HepG2 (cell line): ENCODE measurements at regions not wholly inside any gene's neighbourhood (a gene's known extent, or its start where the extent isn't known, plus 50 kb on each side); places are given as distances from the start of the nearest gene placed in this dataset.

Experiments used
- ATAC-seq: fragments of 200-7000 bp; cut with Tn5 transposase; 3 replicates; pipeline ENCODE4 v1.9.1; 2020; ENCODE audit warnings: mild to moderate bottlenecking, moderate library complexity
- BruUV-seq: library from RNA; stranded (reverse); fragments of 400-500 nt; replicated peaks from 2 replicates; lab custom pipeline; 2021; lab: Mats Ljungman, UMichigan
- CTCF ChIA-PET: fragments of 300-600 bp; formaldehyde crosslinking; extraction: SDS; loops from one replicate; lab custom pipeline; 2021; ENCODE audit warnings: low total read pairs, inconsistent platforms, low intra/inter-chr PET ratio; lab: Yijun Ruan, JAX
- POLR2A ChIA-PET: fragments of 350-600 bp; sonication (Branson Sonifier 250); formaldehyde crosslinking; loops from one replicate; lab custom pipeline; 2020; ENCODE audit warnings: antibody characterized with exemption, inconsistent platforms; lab: Yijun Ruan, JAX
- DNase-seq: peaks from one replicate; pipeline ENCODE4 v3.0.0-alpha.2; 2015; ENCODE audit warnings: low spot score
- FAIRE-seq: peaks from 3 replicates; lab custom pipeline; 2011; peaks lifted over from hg19 to GRCh38; lab: Jason Lieb, UNC
- H2AFZ ChIP-seq: one replicate; pipeline ENCODE4 v1.6.1; 2011; ENCODE audit warnings: low read length, inconsistent platforms
- H3K27ac ChIP-seq: fragments of 300-600 bp; 3 replicates; pipeline ENCODE4 v1.8.0; 2011; ENCODE audit warnings: mixed run types, mild to moderate bottlenecking, mixed read lengths, low read length, inconsistent platforms; ENCODE audit not compliant: insufficient read depth; ENCODE audit errors: extremely low read length
- H3K27me3 ChIP-seq, 2 experiments: fragments of 200-600 bp in 1 of 2; 2 replicates in 1 of 2; 3 replicates in 1 of 2; pipeline versions ENCODE4 v1.6.0 to v1.8.0; 2011; ENCODE audit warnings: low read length in 2 of 2, mild to moderate bottlenecking in 2 of 2, moderate library complexity in 2 of 2, inconsistent platforms in 1 of 2; ENCODE audit not compliant: insufficient read depth in 2 of 2, control insufficient read depth in 1 of 2
- H3K36me3 ChIP-seq, 2 experiments: fragments of 200-600 bp in 1 of 2; replicated peaks in 1 of 2; 2 replicates in 1 of 2; 3 replicates in 1 of 2; pipeline versions ENCODE4 v1.5.1 to v1.8.0; 2011; ENCODE audit warnings: low read length in 2 of 2, inconsistent platforms in 1 of 2; ENCODE audit not compliant: insufficient read depth in 2 of 2, control insufficient read depth in 1 of 2
- H3K4me1 ChIP-seq: 2 replicates; pipeline ENCODE4 v1.5.1; 2012; ENCODE audit warnings: low read length, inconsistent platforms; ENCODE audit not compliant: insufficient read depth
- H3K4me2 ChIP-seq: 2 replicates; pipeline ENCODE4 v1.6.0; 2011; ENCODE audit warnings: low read depth, low read length, inconsistent platforms
- H3K4me3 ChIP-seq, 3 experiments: fragments of 200-600 bp in 1 of 3; sonication (generic), shearing (Covaris generic) in 1 of 3; replicated peaks in 1 of 3; 2 replicates each; pipeline ENCODE4 v1.5.1; 2011 to 2016; ENCODE audit warnings: low read length in 3 of 3, inconsistent platforms in 2 of 3, low read depth in 2 of 3, mild to moderate bottlenecking in 2 of 3, control low read depth in 1 of 3, mixed read lengths in 1 of 3; ENCODE audit not compliant: insufficient read depth in 1 of 3
- H3K79me2 ChIP-seq: one replicate; pipeline ENCODE4 v1.6.1; 2011; ENCODE audit warnings: low read length, inconsistent platforms; ENCODE audit not compliant: insufficient read depth
- H3K9ac ChIP-seq: 2 replicates; pipeline ENCODE4 v1.6.0; 2011; ENCODE audit warnings: mild to moderate bottlenecking, low read depth, low read length, inconsistent platforms; ENCODE audit not compliant: insufficient read depth
- H3K9me3 ChIP-seq: 2 replicates; pipeline ENCODE4 v1.5.1; 2012; ENCODE audit warnings: mild to moderate bottlenecking, low read length
- H4K20me1 ChIP-seq: 2 replicates; pipeline ENCODE4 v1.6.0; 2011; ENCODE audit warnings: inconsistent platforms, mild to moderate bottlenecking, low read length, moderate library complexity; ENCODE audit not compliant: insufficient read depth
- DPF2 ChIP-seq: sonication (generic); formaldehyde crosslinking; IDR thresholded peaks from 2 replicates; pipeline ENCODE4 v1.4.0; 2020; ENCODE audit warnings: mild to moderate bottlenecking, low read depth, missing genetic modification reagents, borderline replicate concordance
- JUN ChIP-seq: sonication (generic); formaldehyde crosslinking; IDR thresholded peaks from 2 replicates; pipeline ENCODE4 v1.4.0; 2020; ENCODE audit warnings: mild to moderate bottlenecking, missing genetic modification reagents
- KDM5B ChIP-seq: sonication (generic); formaldehyde crosslinking; IDR thresholded peaks from 2 replicates; pipeline ENCODE4 v1.4.0; 2020; ENCODE audit warnings: missing genetic modification reagents, mild to moderate bottlenecking, borderline replicate concordance
- MLLT10 ChIP-seq: sonication (generic); formaldehyde crosslinking; IDR thresholded peaks from 2 replicates; pipeline ENCODE4 v1.4.0; 2020; ENCODE audit warnings: missing genetic modification reagents
- RNF2 ChIP-seq: fragments of 450-650 bp; conservative IDR thresholded peaks from 2 replicates; pipeline ENCODE4 v1.6.1; 2016; ENCODE audit warnings: low read depth
- SMARCC2 ChIP-seq: fragments of 450-650 bp; IDR thresholded peaks from 2 replicates; pipeline ENCODE4 v1.6.1; 2017; ENCODE audit warnings: antibody characterized with exemption, mild to moderate bottlenecking
- SP5 ChIP-seq: IDR thresholded peaks from 2 replicates; pipeline ENCODE4 v1.6.1; 2016; ENCODE audit warnings: low read depth, borderline replicate concordance
- TMF1 ChIP-seq: sonication (generic); formaldehyde crosslinking; IDR thresholded peaks from 2 replicates; pipeline ENCODE4 v1.8.1; 2022; ENCODE audit warnings: low read depth, missing genetic modification reagents
- ZFP36L2 ChIP-seq: sonication (generic); formaldehyde crosslinking; IDR thresholded peaks from 2 replicates; pipeline ENCODE4 v1.4.0; 2020; ENCODE audit warnings: missing genetic modification reagents
- ZNF619 ChIP-seq: sonication (generic); formaldehyde crosslinking; IDR thresholded peaks from 2 replicates; pipeline ENCODE4 v1.4.0; 2020; ENCODE audit warnings: mild to moderate bottlenecking, missing genetic modification reagents
- ZNF75D ChIP-seq: sonication (generic); formaldehyde crosslinking; IDR thresholded peaks from 2 replicates; pipeline ENCODE4 v1.8.1; 2023; ENCODE audit warnings: missing genetic modification reagents, mild to moderate bottlenecking, borderline replicate concordance
- ZNF768 ChIP-seq: sonication (generic); formaldehyde crosslinking; IDR thresholded peaks from 2 replicates; pipeline ENCODE4 v1.4.0; 2020; ENCODE audit warnings: missing genetic modification reagents
- WGBS: methylation state at CpG from one replicate; pipeline ENCODE4 v1.1.6; 2017; ENCODE audit warnings: low lambda C conversion rate; 5-methylcytosine and 5-hydroxymethylcytosine counted together
- in situ Hi-C: cut with HindIII; loops from 2 replicates; pipeline ENCODE4 v1.10.0; 2017; ENCODE audit warnings: low pct_unique_long_range_greater_than_20kb; ENCODE audit not compliant: extremely low pct_ligation_motif_present
- intact Hi-C: fragments of 100-400 bp; cut with micrococcal nuclease; formaldehyde crosslinking; loops from one replicate; pipeline ENCODE4 v1.10.0; 2022; ENCODE audit not compliant: unreplicated experiment
- TF ChIP-seq, protein P1 (sequence below): IDR thresholded peaks from 2 replicates; pipeline ENCODE4 v1.6.1; 2016; ENCODE audit warnings: missing compliant biosample characterization, missing genetic modification reagents, borderline replicate concordance
- TF ChIP-seq, protein P2 (sequence below): sonication (generic); formaldehyde crosslinking; IDR thresholded peaks from 2 replicates; pipeline ENCODE4 v1.4.0; 2020; ENCODE audit warnings: missing genetic modification reagents
- TF ChIP-seq, protein P3 (sequence below): sonication (generic); formaldehyde crosslinking; conservative IDR thresholded peaks from 2 replicates; pipeline ENCODE4 v1.4.0; 2020; ENCODE audit warnings: missing genetic modification reagents

DNA sequence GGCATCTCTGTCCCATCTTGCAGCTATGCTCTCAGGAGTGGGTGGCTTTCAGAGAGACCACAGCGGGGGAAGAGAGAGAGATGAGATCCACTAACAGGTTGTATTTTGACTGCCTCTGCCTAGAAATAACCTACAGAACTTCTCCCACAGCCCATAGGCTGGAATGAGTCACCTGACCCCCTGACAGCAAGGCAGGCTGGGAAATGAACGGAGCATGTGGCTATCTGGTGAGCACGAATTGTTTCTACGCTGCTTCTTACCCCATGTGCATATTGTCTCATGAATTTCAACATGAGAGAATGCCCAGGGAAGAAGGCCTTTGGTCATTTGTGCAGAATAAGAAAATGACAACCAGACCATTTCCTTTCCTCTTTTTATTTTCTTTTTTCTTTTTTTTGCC lies 151.3 kb downstream of the SNX10 start:
- no peaks in the 10 kb centered on the region for H3K36me3 ChIP-seq
- no peaks in the 10 kb centered on the region for H4K20me1 ChIP-seq
- POLR2A ChIA-PET: no interaction called here
- H3K4me1 ChIP-seq: no peaks in the 10 kb centered on the region
- CTCF ChIA-PET: no interaction called here
- ATAC-seq: no peak
- no peaks in the 10 kb centered on the region for H3K9me3 ChIP-seq
- FAIRE-seq: no peak
- no peak overlapping the region for H2AFZ ChIP-seq
- no peak overlapping the region for H3K4me3 ChIP-seq
- DNase-seq: no peak
- TF ChIP-seq DPF2 (CRISPR knock-in tag) (no peak), ZNF619 (CRISPR knock-in tag) (no peak), TMF1 (CRISPR knock-in tag) (no peak), RNF2 (no peak), ZNF75D (CRISPR knock-in tag) (no peak), KDM5B (CRISPR knock-in tag) (no peak), ZNF768 (CRISPR knock-in tag) (no peak)
- TF ChIP-seq, protein P1, sequence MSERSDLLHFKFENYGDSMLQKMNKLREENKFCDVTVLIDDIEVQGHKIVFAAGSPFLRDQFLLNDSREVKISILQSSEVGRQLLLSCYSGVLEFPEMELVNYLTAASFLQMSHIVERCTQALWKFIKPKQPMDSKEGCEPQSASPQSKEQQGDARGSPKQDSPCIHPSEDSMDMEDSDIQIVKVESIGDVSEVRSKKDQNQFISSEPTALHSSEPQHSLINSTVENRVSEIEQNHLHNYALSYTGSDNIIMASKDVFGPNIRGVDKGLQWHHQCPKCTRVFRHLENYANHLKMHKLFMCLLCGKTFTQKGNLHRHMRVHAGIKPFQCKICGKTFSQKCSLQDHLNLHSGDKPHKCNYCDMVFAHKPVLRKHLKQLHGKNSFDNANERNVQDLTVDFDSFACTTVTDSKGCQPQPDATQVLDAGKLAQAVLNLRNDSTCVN (CRISPR knock-in tag): no peak
- H3K4me2 ChIP-seq: no peak overlapping the region
- no TSS peak for BruUV-seq
- WGBS: 44% methylated on average over 4 of the region's 4 CpGs
- peaks cover 0 to 11% of the 10 kb centered on the region in 2 experiments; a peak in 3 of 5 replicates for H3K27me3 ChIP-seq
- intact Hi-C loops: no loop called here
- H3K9ac ChIP-seq: no peak overlapping the region
- H3K27ac ChIP-seq: no peak overlapping the region
- H3K79me2 ChIP-seq: no peaks in the 10 kb centered on the region
- in situ Hi-C loops: no loop called here

DNA sequence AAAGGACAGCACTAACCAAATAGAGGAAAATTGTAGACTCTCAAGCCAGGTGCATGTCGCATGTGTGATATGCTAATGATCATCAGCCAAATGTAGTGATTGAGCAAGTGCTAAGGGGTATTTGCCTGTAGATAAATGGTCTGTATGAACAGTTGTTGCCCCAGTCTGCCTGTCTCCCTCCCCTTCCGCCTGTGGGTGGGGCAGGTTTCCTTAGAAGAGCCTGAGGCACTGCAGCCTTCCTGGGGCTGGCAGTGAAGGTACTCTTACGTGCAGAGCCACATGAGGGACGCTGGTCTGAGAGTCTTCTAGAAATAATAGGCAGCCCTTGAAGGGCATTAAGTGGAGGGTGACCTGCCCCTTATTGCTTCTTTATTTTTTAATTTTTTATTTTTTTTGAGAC lies 152.1 kb downstream of the SNX10 start:
- H3K9ac ChIP-seq: no peak overlapping the region
- FAIRE-seq (no peak), ATAC-seq (no peak), DNase-seq (no peak)
- peaks cover 0 to 11% of the 10 kb centered on the region in 2 experiments; a peak in 3 of 5 replicates for H3K27me3 ChIP-seq
- H3K4me2 ChIP-seq: no peak overlapping the region
- in situ Hi-C loops (no loop called here), intact Hi-C loops (no loop called here)
- no peak overlapping the region for H2AFZ ChIP-seq
- H3K79me2 ChIP-seq: no peaks in the 10 kb centered on the region
- H3K4me3 ChIP-seq: no peak overlapping the region
- no peaks in the 10 kb centered on the region for H3K36me3 ChIP-seq
- H4K20me1 ChIP-seq: no peaks in the 10 kb centered on the region
- ChIA-PET POLR2A (no interaction called here), CTCF (no interaction called here)
- WGBS: 25% methylated on average over 3 of the region's 4 CpGs
- no peaks in the 10 kb centered on the region for H3K9me3 ChIP-seq
- no peak overlapping the region for H3K27ac ChIP-seq
- no TSS peak for BruUV-seq
- H3K4me1 ChIP-seq: peaks cover under 1% of the 10 kb centered on the region; the same call in 1 of the 2 replicates
- TF ChIP-seq, protein P2, sequence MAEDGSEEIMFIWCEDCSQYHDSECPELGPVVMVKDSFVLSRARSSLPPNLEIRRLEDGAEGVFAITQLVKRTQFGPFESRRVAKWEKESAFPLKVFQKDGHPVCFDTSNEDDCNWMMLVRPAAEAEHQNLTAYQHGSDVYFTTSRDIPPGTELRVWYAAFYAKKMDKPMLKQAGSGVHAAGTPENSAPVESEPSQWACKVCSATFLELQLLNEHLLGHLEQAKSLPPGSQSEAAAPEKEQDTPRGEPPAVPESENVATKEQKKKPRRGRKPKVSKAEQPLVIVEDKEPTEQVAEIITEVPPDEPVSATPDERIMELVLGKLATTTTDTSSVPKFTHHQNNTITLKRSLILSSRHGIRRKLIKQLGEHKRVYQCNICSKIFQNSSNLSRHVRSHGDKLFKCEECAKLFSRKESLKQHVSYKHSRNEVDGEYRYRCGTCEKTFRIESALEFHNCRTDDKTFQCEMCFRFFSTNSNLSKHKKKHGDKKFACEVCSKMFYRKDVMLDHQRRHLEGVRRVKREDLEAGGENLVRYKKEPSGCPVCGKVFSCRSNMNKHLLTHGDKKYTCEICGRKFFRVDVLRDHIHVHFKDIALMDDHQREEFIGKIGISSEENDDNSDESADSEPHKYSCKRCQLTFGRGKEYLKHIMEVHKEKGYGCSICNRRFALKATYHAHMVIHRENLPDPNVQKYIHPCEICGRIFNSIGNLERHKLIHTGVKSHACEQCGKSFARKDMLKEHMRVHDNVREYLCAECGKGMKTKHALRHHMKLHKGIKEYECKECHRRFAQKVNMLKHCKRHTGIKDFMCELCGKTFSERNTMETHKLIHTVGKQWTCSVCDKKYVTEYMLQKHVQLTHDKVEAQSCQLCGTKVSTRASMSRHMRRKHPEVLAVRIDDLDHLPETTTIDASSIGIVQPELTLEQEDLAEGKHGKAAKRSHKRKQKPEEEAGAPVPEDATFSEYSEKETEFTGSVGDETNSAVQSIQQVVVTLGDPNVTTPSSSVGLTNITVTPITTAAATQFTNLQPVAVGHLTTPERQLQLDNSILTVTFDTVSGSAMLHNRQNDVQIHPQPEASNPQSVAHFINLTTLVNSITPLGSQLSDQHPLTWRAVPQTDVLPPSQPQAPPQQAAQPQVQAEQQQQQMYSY (CRISPR knock-in tag): no peak
- TF ChIP-seq MLLT10 (CRISPR knock-in tag): no peak
- TF ChIP-seq ZFP36L2 (CRISPR knock-in tag): no peak
- TF ChIP-seq SP5 (CRISPR knock-in tag): no peak
- no peak for TF ChIP-seq ZNF75D (CRISPR knock-in tag)
- no peak for TF ChIP-seq SMARCC2
- TF ChIP-seq, protein P3, sequence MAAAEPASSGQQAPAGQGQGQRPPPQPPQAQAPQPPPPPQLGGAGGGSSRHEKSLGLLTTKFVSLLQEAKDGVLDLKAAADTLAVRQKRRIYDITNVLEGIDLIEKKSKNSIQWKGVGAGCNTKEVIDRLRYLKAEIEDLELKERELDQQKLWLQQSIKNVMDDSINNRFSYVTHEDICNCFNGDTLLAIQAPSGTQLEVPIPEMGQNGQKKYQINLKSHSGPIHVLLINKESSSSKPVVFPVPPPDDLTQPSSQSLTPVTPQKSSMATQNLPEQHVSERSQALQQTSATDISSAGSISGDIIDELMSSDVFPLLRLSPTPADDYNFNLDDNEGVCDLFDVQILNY (CRISPR knock-in tag): no peak
- no peak for TF ChIP-seq JUN
